Upper lobe of left lung (tissue), 4 donors: ENCODE measurements at regions not wholly inside any gene's neighbourhood (a gene's known extent, or its start where the extent isn't known, plus 50 kb on each side); places are given as distances from the start of the nearest gene placed in this dataset.

ENCODE experiments used
- POLR2A ChIP-seq, 4 donors: fragments of 450-650 bp; IDR thresholded peaks; one replicate each; pipeline ENCODE4 v1.5.1; 2016 to 2017; ENCODE audit warnings: antibody characterized with exemption in 4 of 4, mild to moderate bottlenecking in 2 of 4
- POLR2AphosphoS5 ChIP-seq, 2 donors: sonication (generic); formaldehyde crosslinking; IDR thresholded peaks; one replicate each; pipeline ENCODE4 v1.5.1; 2017; ENCODE audit warnings: antibody characterized with exemption in 2 of 2
- TF ChIP-seq, protein P1 (sequence below), 6 experiments: fragments of 450-650 bp in 4 of 6; fragments of 200-600 bp in 2 of 6; sonication (generic) in 2 of 6; IDR thresholded peaks; one replicate each; pipeline ENCODE4 v1.5.1; 2016 to 2019; ENCODE audit warnings: antibody characterized with exemption in 6 of 6

GRCh38 chrX:83101961-83102360 is 406.1 kb upstream of the POU3F4 start:
- TF ChIP-seq POLR2AphosphoS5 (IDR thresholded peaks at IDR 0.05): no peak
- TF ChIP-seq, protein P1, sequence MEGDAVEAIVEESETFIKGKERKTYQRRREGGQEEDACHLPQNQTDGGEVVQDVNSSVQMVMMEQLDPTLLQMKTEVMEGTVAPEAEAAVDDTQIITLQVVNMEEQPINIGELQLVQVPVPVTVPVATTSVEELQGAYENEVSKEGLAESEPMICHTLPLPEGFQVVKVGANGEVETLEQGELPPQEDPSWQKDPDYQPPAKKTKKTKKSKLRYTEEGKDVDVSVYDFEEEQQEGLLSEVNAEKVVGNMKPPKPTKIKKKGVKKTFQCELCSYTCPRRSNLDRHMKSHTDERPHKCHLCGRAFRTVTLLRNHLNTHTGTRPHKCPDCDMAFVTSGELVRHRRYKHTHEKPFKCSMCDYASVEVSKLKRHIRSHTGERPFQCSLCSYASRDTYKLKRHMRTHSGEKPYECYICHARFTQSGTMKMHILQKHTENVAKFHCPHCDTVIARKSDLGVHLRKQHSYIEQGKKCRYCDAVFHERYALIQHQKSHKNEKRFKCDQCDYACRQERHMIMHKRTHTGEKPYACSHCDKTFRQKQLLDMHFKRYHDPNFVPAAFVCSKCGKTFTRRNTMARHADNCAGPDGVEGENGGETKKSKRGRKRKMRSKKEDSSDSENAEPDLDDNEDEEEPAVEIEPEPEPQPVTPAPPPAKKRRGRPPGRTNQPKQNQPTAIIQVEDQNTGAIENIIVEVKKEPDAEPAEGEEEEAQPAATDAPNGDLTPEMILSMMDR (IDR thresholded peaks at IDR 0.05): no peak
- no peak for TF ChIP-seq POLR2A (IDR thresholded peaks at IDR 0.05)
